HG03039 (cell line): ENCODE measurements at regions not wholly inside any gene's neighbourhood (a gene's known extent, or its start where the extent isn't known, plus 50 kb on each side); places are given as distances from the start of the nearest gene placed in this dataset.

Experiments used
- ATAC-seq: cut with Tn5 transposase; IDR thresholded peaks from one replicate; pipeline ENCODE4 v1.9.1; 2021; ENCODE audit warnings: mild to moderate bottlenecking, moderate library complexity; ENCODE audit not compliant: unreplicated experiment

GRCh38 chr2:16081316-16082200 is 141.2 kb downstream of the MYCN start:
- ATAC-seq = no peak

- no peak for ATAC-seq
Observed at GRCh38 chr2:16080516-16080915, 140.2 kb downstream of the MYCN start.

GRCh38 chr2:16080071-16080470 is 139.7 kb downstream of the MYCN start:
- no peak for ATAC-seq

- ATAC-seq = no peak
Observed at GRCh38 chr2:16079637-16080036, 139.3 kb downstream of the MYCN start.

GRCh38 chr2:16077601-16078000 is 137.3 kb downstream of the MYCN start:
- no peak for ATAC-seq

- no peak for ATAC-seq
Observed at GRCh38 chr2:16076911-16077310, 136.6 kb downstream of the MYCN start.

- ATAC-seq = no peak
Observed at GRCh38 chr2:16075045-16076012, 135.0 kb downstream of the MYCN start.

- ATAC-seq = no peak
Observed at GRCh38 chr2:16073921-16074425, 133.6 kb downstream of the MYCN start.

GRCh38 chr2:16073471-16073870 is 133.1 kb downstream of the MYCN start:
- no peak for ATAC-seq

GRCh38 chr2:16072638-16073290 is 132.4 kb downstream of the MYCN start:
- ATAC-seq = no peak

- ATAC-seq = no peak
Observed at GRCh38 chr2:16071865-16072637, 131.7 kb downstream of the MYCN start.

GRCh38 chr2:16071039-16071864 is 130.9 kb downstream of the MYCN start:
- no peak for ATAC-seq

GRCh38 chr2:16070648-16070971 is 130.3 kb downstream of the MYCN start:
- no peak for ATAC-seq

GRCh38 chr2:16069933-16070647 is 129.7 kb downstream of the MYCN start:
- ATAC-seq = no peak

- ATAC-seq = no peak
Observed at GRCh38 chr2:16069663-16069932, 129.2 kb downstream of the MYCN start.

GRCh38 chr2:16068552-16068940 is 128.2 kb downstream of the MYCN start:
- no peak for ATAC-seq

- no peak for ATAC-seq
Observed at GRCh38 chr2:16067866-16068551, 127.7 kb downstream of the MYCN start.

- no peak for ATAC-seq
Observed at GRCh38 chr2:16067444-16067843, 127.1 kb downstream of the MYCN start.

GRCh38 chr2:16067037-16067406 is 126.7 kb downstream of the MYCN start:
- ATAC-seq = no peak
